GM23338 (cell line): ENCODE measurements at regions not wholly inside any gene's neighbourhood (a gene's known extent, or its start where the extent isn't known, plus 50 kb on each side); places are given as distances from the start of the nearest gene placed in this dataset.
A peak's percentile ranks its signal among the peaks of the same experiment; 100 is the strongest.

Experiments used
- ATAC-seq: fragments of 200-7000 bp; cut with Tn5 transposase; 3 replicates; pipeline ENCODE4 v1.9.1; 2020
- DNase-seq: peaks from one replicate; pipeline ENCODE4 v3.0.0-alpha.2; 2015; ENCODE audit warnings: low spot score
- H2AFZ ChIP-seq: fragments of 200-600 bp; sonication (generic); 2 replicates; pipeline ENCODE4 v1.8.0; 2016; ENCODE audit warnings: antibody characterized with exemption, mild to moderate bottlenecking, moderate library complexity
- H3F3A ChIP-seq: fragments of 200-600 bp; sonication (generic); replicated peaks from 2 replicates; pipeline ENCODE4 v1.8.0; 2017; ENCODE audit warnings: antibody characterized with exemption, mixed run types, low read depth
- H3K27ac ChIP-seq: fragments of 200-600 bp; sonication (generic); 2 replicates; pipeline ENCODE4 v1.6.1; 2016; ENCODE audit warnings: low read depth
- H3K27me3 ChIP-seq: fragments of 200-600 bp; sonication (generic); 2 replicates; pipeline ENCODE4 v1.8.0; 2016; ENCODE audit warnings: mild to moderate bottlenecking, mixed run types, moderate library complexity; ENCODE audit not compliant: insufficient read depth
- H3K36me3 ChIP-seq: fragments of 200-600 bp; sonication (generic); 2 replicates; pipeline ENCODE4 v1.8.0; 2016; ENCODE audit warnings: mild to moderate bottlenecking; ENCODE audit not compliant: insufficient read depth
- H3K4me1 ChIP-seq: fragments of 200-600 bp; sonication (generic); 2 replicates; pipeline ENCODE4 v1.8.0; 2016; ENCODE audit warnings: mild to moderate bottlenecking, moderate library complexity; ENCODE audit not compliant: insufficient read depth
- H3K4me2 ChIP-seq: fragments of 200-600 bp; sonication (generic); 2 replicates; pipeline ENCODE4 v1.7.1; 2017; ENCODE audit warnings: mixed run types
- H3K4me3 ChIP-seq: fragments of 200-600 bp; sonication (generic); 2 replicates; pipeline ENCODE4 v1.6.1; 2016; ENCODE audit warnings: mixed run types
- H3K79me2 ChIP-seq: fragments of 200-600 bp; sonication (generic); replicated peaks from 2 replicates; pipeline ENCODE4 v1.8.0; 2017; ENCODE audit warnings: mild to moderate bottlenecking; ENCODE audit not compliant: insufficient read depth
- H3K9me2 ChIP-seq: fragments of 200-600 bp; sonication (generic); 2 replicates; pipeline ENCODE4 v1.8.0; 2017; ENCODE audit not compliant: insufficient read depth
- H4K20me1 ChIP-seq: fragments of 200-600 bp; sonication (generic); replicated peaks from 2 replicates; pipeline ENCODE4 v1.8.0; 2017; ENCODE audit warnings: mild to moderate bottlenecking; ENCODE audit not compliant: insufficient read depth
- H3K27ac Mint-ChIP-seq: 2 replicates; pipeline ENCODE4 v1.8.0; 2020; ENCODE audit warnings: inconsistent platforms, mild to moderate bottlenecking, moderate library complexity, mixed read lengths
- H3K27me3 Mint-ChIP-seq: 3 replicates; pipeline ENCODE4 v1.8.0; 2022; ENCODE audit warnings: low read depth, mild to moderate bottlenecking, moderate library complexity, mixed read lengths, inconsistent platforms; ENCODE audit not compliant: insufficient read depth, poor library complexity
- H3K36me3 Mint-ChIP-seq: 3 replicates; pipeline ENCODE4 v1.8.0; 2021; ENCODE audit warnings: low read depth, mild to moderate bottlenecking, inconsistent platforms, moderate library complexity, mixed read lengths
- H3K4me1 Mint-ChIP-seq: 3 replicates; pipeline ENCODE4 v1.8.0; 2020; ENCODE audit warnings: mild to moderate bottlenecking, inconsistent platforms, mixed read lengths
- H3K4me3 Mint-ChIP-seq: 3 replicates; pipeline ENCODE4 v1.8.0; 2021; ENCODE audit warnings: moderate library complexity, mild to moderate bottlenecking, inconsistent platforms, mixed read lengths
- H3K9me3 Mint-ChIP-seq: 3 replicates; pipeline ENCODE4 v1.8.0; 2020; ENCODE audit warnings: moderate library complexity, mild to moderate bottlenecking, inconsistent platforms, mixed read lengths
- CREB1 ChIP-seq: fragments of 250-450 bp; sonication (Bioruptor Pico); IDR thresholded peaks from 2 replicates; pipeline ENCODE4 v1.5.0; 2020; ENCODE audit warnings: low read depth, mild to moderate bottlenecking, moderate library complexity
- EZH2 ChIP-seq: fragments of 200-600 bp; sonication (generic); IDR thresholded peaks from one replicate; pipeline ENCODE4 v1.8.0; 2017; ENCODE audit warnings: antibody characterized with exemption, mild to moderate bottlenecking, low read depth; ENCODE audit not compliant: unreplicated experiment
- EZH2phosphoT487 ChIP-seq: fragments of 200-600 bp; sonication (generic); IDR thresholded peaks from one replicate; pipeline ENCODE4 v1.8.1; 2018; ENCODE audit warnings: antibody characterized with exemption; ENCODE audit not compliant: unreplicated experiment
- JUNB ChIP-seq: IDR thresholded peaks from one replicate; pipeline ENCODE4 v1.6.1; 2016; ENCODE audit warnings: antibody characterized with exemption; ENCODE audit not compliant: unreplicated experiment
- NANOG ChIP-seq: IDR thresholded peaks from 2 replicates; pipeline ENCODE4 v1.6.1; 2016; ENCODE audit warnings: antibody characterized with exemption, borderline replicate concordance
- POLR2AphosphoS5 ChIP-seq: IDR thresholded peaks from 2 replicates; pipeline ENCODE4 v1.6.1; 2016; ENCODE audit warnings: antibody characterized with exemption, low read depth
- STAT1 ChIP-seq: IDR thresholded peaks from one replicate; pipeline ENCODE4 v1.6.1; 2016; ENCODE audit warnings: antibody characterized with exemption; ENCODE audit not compliant: unreplicated experiment
- ZNF114 ChIP-seq: fragments of 250-450 bp; sonication (Bioruptor Pico); IDR thresholded peaks from 2 replicates; pipeline ENCODE4 v1.5.0; 2020; ENCODE audit warnings: mild to moderate bottlenecking, moderate library complexity
- ZNF331 ChIP-seq: fragments of 250-450 bp; sonication (Bioruptor Pico); IDR thresholded peaks from 2 replicates; pipeline ENCODE4 v1.5.0; 2020; ENCODE audit warnings: low read depth, mild to moderate bottlenecking, moderate library complexity
- TF ChIP-seq, protein P1 (sequence below): IDR thresholded peaks from one replicate; pipeline ENCODE4 v1.6.1; 2018; ENCODE audit warnings: antibody characterized with exemption; ENCODE audit not compliant: unreplicated experiment
- TF ChIP-seq, protein P2 (sequence below), 2 experiments: fragments of 200-600 bp in 1 of 2; sonication (generic) in 1 of 2; conservative IDR thresholded peaks; 2 replicates each; pipeline versions ENCODE4 v1.5.1 to v1.6.1; 2016 to 2017; ENCODE audit warnings: antibody characterized with exemption in 2 of 2, low read depth in 2 of 2, mild to moderate bottlenecking in 2 of 2, moderate library complexity in 1 of 2
- TF ChIP-seq, protein P3 (sequence below): IDR thresholded peaks from 2 replicates; pipeline ENCODE4 v1.6.1; 2016; ENCODE audit warnings: antibody characterized with exemption

DNA sequence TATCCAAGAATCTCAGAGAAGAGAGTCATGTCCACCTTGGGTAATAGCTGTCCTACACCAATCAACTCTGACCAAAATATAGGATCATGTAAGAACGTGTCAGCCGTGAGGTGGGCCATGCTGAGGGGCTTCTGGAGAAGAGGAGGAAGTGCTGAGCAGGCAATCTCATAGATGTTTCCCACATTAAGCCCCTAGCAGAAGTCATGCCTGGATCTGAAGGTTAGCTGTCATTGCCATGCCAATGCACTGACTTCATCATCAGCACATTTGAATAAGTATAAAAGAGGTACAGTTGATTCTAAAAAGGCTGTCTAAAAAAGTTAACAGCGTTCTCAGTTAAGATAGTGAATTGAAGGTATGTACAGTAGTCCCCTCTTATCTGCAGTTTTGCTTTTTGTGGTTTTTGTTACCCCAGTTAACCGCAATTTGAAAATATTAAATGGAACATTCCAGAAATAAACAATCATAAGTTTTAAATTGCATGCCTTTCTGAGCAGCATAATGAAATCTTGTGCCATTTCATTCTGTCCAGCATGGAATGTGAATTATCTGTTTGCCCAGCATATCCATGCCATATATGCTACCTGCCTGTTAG is 67.2 kb upstream of the TMEM17 start (continued):
- TF ChIP-seq, protein P1, sequence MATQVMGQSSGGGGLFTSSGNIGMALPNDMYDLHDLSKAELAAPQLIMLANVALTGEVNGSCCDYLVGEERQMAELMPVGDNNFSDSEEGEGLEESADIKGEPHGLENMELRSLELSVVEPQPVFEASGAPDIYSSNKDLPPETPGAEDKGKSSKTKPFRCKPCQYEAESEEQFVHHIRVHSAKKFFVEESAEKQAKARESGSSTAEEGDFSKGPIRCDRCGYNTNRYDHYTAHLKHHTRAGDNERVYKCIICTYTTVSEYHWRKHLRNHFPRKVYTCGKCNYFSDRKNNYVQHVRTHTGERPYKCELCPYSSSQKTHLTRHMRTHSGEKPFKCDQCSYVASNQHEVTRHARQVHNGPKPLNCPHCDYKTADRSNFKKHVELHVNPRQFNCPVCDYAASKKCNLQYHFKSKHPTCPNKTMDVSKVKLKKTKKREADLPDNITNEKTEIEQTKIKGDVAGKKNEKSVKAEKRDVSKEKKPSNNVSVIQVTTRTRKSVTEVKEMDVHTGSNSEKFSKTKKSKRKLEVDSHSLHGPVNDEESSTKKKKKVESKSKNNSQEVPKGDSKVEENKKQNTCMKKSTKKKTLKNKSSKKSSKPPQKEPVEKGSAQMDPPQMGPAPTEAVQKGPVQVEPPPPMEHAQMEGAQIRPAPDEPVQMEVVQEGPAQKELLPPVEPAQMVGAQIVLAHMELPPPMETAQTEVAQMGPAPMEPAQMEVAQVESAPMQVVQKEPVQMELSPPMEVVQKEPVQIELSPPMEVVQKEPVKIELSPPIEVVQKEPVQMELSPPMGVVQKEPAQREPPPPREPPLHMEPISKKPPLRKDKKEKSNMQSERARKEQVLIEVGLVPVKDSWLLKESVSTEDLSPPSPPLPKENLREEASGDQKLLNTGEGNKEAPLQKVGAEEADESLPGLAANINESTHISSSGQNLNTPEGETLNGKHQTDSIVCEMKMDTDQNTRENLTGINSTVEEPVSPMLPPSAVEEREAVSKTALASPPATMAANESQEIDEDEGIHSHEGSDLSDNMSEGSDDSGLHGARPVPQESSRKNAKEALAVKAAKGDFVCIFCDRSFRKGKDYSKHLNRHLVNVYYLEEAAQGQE: no peak
- TF ChIP-seq, protein P2, sequence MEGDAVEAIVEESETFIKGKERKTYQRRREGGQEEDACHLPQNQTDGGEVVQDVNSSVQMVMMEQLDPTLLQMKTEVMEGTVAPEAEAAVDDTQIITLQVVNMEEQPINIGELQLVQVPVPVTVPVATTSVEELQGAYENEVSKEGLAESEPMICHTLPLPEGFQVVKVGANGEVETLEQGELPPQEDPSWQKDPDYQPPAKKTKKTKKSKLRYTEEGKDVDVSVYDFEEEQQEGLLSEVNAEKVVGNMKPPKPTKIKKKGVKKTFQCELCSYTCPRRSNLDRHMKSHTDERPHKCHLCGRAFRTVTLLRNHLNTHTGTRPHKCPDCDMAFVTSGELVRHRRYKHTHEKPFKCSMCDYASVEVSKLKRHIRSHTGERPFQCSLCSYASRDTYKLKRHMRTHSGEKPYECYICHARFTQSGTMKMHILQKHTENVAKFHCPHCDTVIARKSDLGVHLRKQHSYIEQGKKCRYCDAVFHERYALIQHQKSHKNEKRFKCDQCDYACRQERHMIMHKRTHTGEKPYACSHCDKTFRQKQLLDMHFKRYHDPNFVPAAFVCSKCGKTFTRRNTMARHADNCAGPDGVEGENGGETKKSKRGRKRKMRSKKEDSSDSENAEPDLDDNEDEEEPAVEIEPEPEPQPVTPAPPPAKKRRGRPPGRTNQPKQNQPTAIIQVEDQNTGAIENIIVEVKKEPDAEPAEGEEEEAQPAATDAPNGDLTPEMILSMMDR (conservative IDR thresholded peaks at IDR 0.05; ENCODE audit: low read depth in 2 of 2): no peak
- TF ChIP-seq CREB1 (CRISPR knock-in tag) (no peak), EZH2 (no peak), JUNB (no peak), STAT1 (no peak), NANOG (no peak), POLR2AphosphoS5 (no peak), EZH2phosphoT487 (no peak), ZNF331 (CRISPR knock-in tag) (no peak)
- TF ChIP-seq, protein P3, sequence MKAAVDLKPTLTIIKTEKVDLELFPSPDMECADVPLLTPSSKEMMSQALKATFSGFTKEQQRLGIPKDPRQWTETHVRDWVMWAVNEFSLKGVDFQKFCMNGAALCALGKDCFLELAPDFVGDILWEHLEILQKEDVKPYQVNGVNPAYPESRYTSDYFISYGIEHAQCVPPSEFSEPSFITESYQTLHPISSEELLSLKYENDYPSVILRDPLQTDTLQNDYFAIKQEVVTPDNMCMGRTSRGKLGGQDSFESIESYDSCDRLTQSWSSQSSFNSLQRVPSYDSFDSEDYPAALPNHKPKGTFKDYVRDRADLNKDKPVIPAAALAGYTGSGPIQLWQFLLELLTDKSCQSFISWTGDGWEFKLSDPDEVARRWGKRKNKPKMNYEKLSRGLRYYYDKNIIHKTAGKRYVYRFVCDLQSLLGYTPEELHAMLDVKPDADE: no peak

DNA sequence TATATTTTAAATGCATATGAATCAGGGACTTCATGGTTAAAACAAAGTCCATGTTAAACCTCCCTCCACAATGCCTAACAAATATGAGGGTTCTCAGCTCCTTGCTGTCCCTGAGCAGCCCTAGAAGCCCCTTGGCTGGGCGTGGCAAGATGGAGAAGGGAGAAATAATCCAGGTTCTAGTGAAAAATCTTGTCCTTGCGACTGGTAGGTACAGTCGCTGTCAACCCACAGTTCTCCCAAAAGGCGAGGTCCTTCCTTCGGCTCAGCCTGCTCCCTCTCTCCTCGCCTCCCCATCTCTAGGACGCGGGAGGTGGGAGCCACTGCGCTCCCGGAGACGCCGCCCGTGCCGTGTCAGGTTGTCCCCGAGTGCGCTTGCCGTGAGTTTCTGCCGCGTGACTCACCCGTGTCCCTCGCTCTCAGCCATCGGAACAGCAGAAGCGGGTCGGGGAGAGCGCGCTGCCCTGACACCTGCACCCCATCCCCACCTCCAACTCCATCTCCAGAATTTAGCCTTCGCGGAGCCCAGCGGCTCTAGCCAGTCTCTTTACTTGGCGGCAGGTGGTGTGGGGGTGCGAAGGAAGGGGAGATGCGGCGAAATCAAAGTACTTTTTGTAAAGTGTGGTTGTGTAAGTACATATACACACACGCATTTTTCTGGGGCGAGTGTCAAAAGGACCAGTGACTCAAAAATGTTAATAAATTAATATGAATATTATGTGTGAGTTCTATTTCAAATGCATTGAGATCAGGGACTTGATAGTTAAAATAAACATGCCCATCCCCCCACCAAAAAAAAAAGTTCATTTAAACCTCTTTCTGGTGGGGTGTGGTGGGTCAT is 65.1 kb upstream of the TMEM17 start:
- DNase-seq (peak; percentile 73), ATAC-seq (peak; percentile 86)
- Histone ChIP-seq H3K36me3 (no peaks in the 10 kb centered on the region), H2AFZ (peak overlapping the region; percentile 97), H4K20me1 (no peaks in the 10 kb centered on the region), H3K4me3 (peak overlapping the region; percentile 66), H3K9me2 (no peaks in the 10 kb centered on the region), H3F3A (no peaks in the 10 kb centered on the region), H3K79me2 (no peaks in the 10 kb centered on the region), H3K27ac (no peak overlapping the region), H3K4me1 (peaks cover 12% of the 10 kb centered on the region), H3K27me3 (peaks cover 32% of the 10 kb centered on the region), H3K4me2 (peak overlapping the region; percentile 86)
- H3K27ac Mint-ChIP-seq: no peak overlapping the region
- no peaks in the 10 kb centered on the region for H3K36me3 Mint-ChIP-seq
- no peaks in the 10 kb centered on the region for H3K9me3 Mint-ChIP-seq
- H3K4me3 Mint-ChIP-seq: peak overlapping the region; percentile 77
- peaks cover 15% of the 10 kb centered on the region for H3K4me1 Mint-ChIP-seq
- H3K27me3 Mint-ChIP-seq: peaks cover 6% of the 10 kb centered on the region
- TF ChIP-seq STAT1 (no peak), NANOG (no peak), CREB1 (CRISPR knock-in tag) (no peak), ZNF331 (CRISPR knock-in tag) (no peak), ZNF114 (CRISPR knock-in tag) (no peak), EZH2phosphoT487 (no peak), EZH2 (no peak), JUNB (no peak)
- TF ChIP-seq, protein P1: no peak
